ENCODE measurements at regions not wholly inside any gene's neighbourhood (a gene's known extent, or its start where the extent isn't known, plus 50 kb on each side); places are given as distances from the start of the nearest gene placed in this dataset.

DNA sequence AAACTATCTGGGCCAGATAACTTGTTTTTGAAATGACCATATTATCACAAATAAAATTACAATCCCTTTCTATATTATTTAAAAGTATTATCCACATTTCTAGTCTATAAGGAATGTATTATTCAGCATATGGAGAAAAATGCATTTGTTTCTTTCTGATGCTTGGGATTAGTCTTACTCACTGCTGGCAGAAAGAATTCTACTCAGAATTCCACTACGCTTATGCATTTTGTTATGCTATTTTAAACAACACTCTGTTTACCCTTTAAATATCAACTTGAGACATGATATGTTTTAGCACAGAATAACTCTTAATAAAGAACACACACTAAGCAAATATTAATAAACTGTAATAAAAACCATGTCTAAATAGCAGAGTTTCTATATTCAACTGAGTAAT lies 77.6 kb upstream of the ANO3 start:
- TF ChIP-seq, protein P1, sequence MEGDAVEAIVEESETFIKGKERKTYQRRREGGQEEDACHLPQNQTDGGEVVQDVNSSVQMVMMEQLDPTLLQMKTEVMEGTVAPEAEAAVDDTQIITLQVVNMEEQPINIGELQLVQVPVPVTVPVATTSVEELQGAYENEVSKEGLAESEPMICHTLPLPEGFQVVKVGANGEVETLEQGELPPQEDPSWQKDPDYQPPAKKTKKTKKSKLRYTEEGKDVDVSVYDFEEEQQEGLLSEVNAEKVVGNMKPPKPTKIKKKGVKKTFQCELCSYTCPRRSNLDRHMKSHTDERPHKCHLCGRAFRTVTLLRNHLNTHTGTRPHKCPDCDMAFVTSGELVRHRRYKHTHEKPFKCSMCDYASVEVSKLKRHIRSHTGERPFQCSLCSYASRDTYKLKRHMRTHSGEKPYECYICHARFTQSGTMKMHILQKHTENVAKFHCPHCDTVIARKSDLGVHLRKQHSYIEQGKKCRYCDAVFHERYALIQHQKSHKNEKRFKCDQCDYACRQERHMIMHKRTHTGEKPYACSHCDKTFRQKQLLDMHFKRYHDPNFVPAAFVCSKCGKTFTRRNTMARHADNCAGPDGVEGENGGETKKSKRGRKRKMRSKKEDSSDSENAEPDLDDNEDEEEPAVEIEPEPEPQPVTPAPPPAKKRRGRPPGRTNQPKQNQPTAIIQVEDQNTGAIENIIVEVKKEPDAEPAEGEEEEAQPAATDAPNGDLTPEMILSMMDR (IDR thresholded peaks at IDR 0.05): no peak
- TF ChIP-seq POLR2A (IDR thresholded peaks at IDR 0.05): no peak
